Colonic mucosa (tissue), 4 donors: ENCODE measurements at regions not wholly inside any gene's neighbourhood (a gene's known extent, or its start where the extent isn't known, plus 50 kb on each side); places are given as distances from the start of the nearest gene placed in this dataset.

ENCODE experiments used
- DNase-seq: peaks from one replicate; pipeline ENCODE4 v3.0.0-alpha.2; 2020
- H3K27ac ChIP-seq: fragments of 200-600 bp; one replicate; pipeline ENCODE4 v1.8.0; 2021
- H3K27me3 ChIP-seq: fragments of 200-600 bp; one replicate; pipeline ENCODE4 v1.8.0; 2021
- H3K36me3 ChIP-seq: fragments of 200-600 bp; one replicate; pipeline ENCODE4 v1.8.0; 2021
- H3K4me1 ChIP-seq: fragments of 200-600 bp; one replicate; pipeline ENCODE4 v1.8.0; 2021; ENCODE audit warnings: mild to moderate bottlenecking
- H3K4me3 ChIP-seq: fragments of 200-600 bp; one replicate; pipeline ENCODE4 v1.8.0; 2021
- H3K9ac ChIP-seq, 2 donors: one replicate each; pipeline ENCODE4 v1.7.0; 2013; ENCODE audit warnings: control low read depth in 2 of 2, low read depth in 2 of 2, low read length in 2 of 2
- H3K9me3 ChIP-seq: fragments of 200-600 bp; one replicate; pipeline ENCODE4 v1.8.0; 2021
- intact Hi-C: fragments of 100-400 bp; cut with DNase I; formaldehyde crosslinking; loops from one replicate; pipeline ENCODE4 v1.14.1; 2022
- TF ChIP-seq, protein P1 (sequence below): fragments of 200-600 bp; IDR thresholded peaks from one replicate; pipeline ENCODE4 v1.8.0; 2022; ENCODE audit warnings: antibody characterized with exemption, mild to moderate bottlenecking
- donor health status: healthy.
- donor health status: DM: no; HTN: no; CAD: no.
- donor health status: DM: no; HTN: no; CAD: no.

DNA sequence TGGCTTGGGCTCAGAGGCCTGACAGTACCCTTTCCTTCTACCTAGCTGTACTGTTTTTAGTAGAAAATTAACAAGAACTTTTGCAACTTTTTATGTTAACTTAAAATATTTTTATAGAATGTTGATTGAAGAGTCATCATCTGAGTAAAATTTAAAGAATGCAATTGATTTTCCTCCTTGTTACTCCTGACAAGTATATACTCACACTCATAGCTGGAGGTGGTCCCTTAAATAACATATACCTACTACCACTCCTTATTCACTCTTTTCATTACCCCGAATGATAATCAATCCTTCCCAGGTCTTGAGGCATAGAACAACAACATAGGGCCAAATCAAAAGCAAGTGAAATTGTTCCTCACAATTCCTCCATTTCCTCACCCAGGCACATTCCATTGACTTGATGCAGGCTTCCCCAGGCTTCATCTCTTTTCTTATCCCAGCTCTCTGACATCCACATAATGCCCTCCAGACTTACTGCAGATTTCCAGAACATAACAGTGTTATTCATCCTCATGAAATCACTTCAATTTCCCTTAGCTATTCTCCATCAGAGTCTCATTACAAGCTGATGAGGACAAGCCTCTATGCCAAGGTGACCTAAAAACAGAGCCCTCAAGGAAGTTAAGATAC lies 73.2 kb upstream of the ANXA10 start:
- no peak overlapping the region for H3K4me3 ChIP-seq
- DNase-seq = no peak
- H3K27me3 ChIP-seq = no peaks in the 10 kb centered on the region
- H3K9me3 ChIP-seq = no peaks in the 10 kb centered on the region
- TF ChIP-seq, protein P1, sequence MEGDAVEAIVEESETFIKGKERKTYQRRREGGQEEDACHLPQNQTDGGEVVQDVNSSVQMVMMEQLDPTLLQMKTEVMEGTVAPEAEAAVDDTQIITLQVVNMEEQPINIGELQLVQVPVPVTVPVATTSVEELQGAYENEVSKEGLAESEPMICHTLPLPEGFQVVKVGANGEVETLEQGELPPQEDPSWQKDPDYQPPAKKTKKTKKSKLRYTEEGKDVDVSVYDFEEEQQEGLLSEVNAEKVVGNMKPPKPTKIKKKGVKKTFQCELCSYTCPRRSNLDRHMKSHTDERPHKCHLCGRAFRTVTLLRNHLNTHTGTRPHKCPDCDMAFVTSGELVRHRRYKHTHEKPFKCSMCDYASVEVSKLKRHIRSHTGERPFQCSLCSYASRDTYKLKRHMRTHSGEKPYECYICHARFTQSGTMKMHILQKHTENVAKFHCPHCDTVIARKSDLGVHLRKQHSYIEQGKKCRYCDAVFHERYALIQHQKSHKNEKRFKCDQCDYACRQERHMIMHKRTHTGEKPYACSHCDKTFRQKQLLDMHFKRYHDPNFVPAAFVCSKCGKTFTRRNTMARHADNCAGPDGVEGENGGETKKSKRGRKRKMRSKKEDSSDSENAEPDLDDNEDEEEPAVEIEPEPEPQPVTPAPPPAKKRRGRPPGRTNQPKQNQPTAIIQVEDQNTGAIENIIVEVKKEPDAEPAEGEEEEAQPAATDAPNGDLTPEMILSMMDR = no peak
- no peaks in the 10 kb centered on the region for H3K4me1 ChIP-seq
- H3K36me3 ChIP-seq = no peaks in the 10 kb centered on the region
- H3K27ac ChIP-seq = no peak overlapping the region
- no peak overlapping the region for H3K9ac ChIP-seq
- intact Hi-C loops = no loop called here

DNA sequence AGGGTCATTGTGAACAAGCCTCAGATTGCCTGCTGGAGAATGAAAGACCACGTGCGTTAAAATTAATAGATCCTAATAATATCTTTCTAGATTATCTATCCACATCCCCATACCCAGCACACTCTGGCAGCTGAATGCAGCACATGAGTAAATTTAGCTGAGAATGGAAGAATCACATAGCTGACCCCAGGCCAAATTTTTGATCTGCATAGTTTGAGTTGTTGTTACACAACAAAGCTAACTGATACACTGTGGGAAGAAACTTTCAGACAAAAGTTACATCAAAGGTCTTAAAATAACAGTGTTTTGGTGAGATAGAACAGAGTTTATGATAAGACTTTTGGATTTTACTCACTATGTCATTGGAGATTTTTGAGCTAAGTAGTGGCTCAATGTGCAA lies 72.4 kb upstream of the ANXA10 start:
- no peak for DNase-seq
- TF ChIP-seq, protein P1 = no peak
- H3K36me3 ChIP-seq = no peaks in the 10 kb centered on the region
- no peaks in the 10 kb centered on the region for H3K9me3 ChIP-seq
- H3K4me3 ChIP-seq = no peak overlapping the region
- H3K4me1 ChIP-seq = no peaks in the 10 kb centered on the region
- H3K27me3 ChIP-seq = no peaks in the 10 kb centered on the region
- H3K27ac ChIP-seq = no peak overlapping the region
- H3K9ac ChIP-seq = no peak overlapping the region
- intact Hi-C loops = no loop called here

DNA sequence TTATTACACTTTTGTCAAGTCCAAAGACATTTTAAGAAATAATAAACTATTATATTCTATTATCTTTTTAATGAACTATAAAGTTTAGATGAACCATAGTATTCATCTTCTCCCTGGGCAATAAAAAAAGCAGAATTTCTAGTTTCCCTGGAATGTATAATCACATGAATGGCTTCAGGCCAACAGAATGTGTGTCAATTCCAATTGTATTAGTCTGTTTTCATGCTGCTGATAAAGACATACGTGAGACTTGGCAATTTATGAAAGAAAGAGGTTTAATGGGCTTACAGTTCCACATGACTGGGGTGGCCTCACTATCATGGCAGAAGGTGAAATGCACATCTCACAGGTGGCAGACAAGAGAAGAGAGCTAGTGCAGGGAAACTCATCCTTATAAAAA lies 70.7 kb upstream of the ANXA10 start:
- H3K36me3 ChIP-seq = no peaks in the 10 kb centered on the region
- H3K9me3 ChIP-seq = no peaks in the 10 kb centered on the region
- H3K4me1 ChIP-seq = no peaks in the 10 kb centered on the region
- H3K27ac ChIP-seq = no peak overlapping the region
- no peak for DNase-seq
- intact Hi-C loops = no loop called here
- no peaks in the 10 kb centered on the region for H3K27me3 ChIP-seq
- TF ChIP-seq, protein P1 = no peak
- no peak overlapping the region for H3K9ac ChIP-seq
- no peak overlapping the region for H3K4me3 ChIP-seq

DNA sequence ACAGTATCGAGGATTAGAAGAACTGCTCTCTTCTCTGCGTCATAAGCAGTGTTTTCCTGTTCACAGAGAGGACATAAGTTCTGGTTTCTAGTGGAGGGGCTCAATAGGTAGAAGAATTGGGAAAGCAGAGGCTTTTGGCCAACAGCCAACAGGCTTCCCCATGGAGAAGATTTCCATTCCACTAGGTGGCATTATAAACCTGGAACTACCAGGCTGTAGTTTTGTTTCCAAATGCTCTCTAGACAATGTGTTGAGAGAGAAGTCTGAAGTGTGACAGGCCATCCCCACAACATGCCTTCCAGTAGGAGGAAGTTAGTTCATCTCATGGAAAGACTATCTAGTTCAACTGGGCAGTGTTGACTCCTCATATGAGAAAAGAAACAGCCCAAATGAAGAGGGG lies 63.8 kb upstream of the ANXA10 start:
- no peak overlapping the region for H3K27ac ChIP-seq
- DNase-seq = no peak
- intact Hi-C loops = no loop called here
- no peaks in the 10 kb centered on the region for H3K9me3 ChIP-seq
- H3K4me3 ChIP-seq = no peak overlapping the region
- TF ChIP-seq, protein P1 = no peak
- H3K27me3 ChIP-seq = no peaks in the 10 kb centered on the region
- no peaks in the 10 kb centered on the region for H3K36me3 ChIP-seq
- H3K9ac ChIP-seq = no peak overlapping the region
- no peaks in the 10 kb centered on the region for H3K4me1 ChIP-seq

DNA sequence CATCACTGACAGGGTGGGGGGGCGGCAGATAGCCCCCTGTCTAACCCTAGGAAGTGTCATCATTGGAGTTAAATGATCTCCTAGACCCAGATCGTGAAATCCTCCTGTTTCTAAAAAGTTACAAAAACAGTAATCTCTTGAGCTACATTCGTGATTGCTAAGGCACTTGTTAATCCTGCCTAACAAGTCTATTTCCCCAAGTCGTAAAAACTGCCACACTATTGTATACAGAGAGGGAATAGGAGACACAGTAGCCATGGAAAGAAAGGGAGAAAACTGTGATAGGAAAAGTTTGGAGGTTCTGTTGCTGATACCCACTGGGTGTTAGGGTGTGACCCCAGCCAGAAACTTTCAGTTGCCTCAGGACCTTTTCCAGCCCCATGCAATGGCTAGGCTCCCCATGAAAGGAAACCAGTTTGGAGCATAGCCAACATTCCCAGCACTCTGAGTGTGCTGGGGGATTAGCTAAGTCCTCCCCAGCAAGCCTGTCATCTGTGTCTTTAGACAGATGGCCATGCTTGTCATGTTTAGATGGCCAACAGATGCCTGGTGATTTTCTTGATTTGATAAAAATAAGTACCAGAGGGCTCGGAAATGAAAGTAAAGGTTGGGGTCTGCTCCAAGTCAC lies 63.3 kb upstream of the ANXA10 start:
- TF ChIP-seq, protein P1 = no peak
- H3K27ac ChIP-seq = no peak overlapping the region
- DNase-seq = no peak
- no peak overlapping the region for H3K4me3 ChIP-seq
- intact Hi-C loops = no loop called here
- H3K9ac ChIP-seq = no peak overlapping the region
- H3K36me3 ChIP-seq = no peaks in the 10 kb centered on the region
- no peaks in the 10 kb centered on the region for H3K4me1 ChIP-seq
- no peaks in the 10 kb centered on the region for H3K27me3 ChIP-seq
- no peaks in the 10 kb centered on the region for H3K9me3 ChIP-seq
